ENCODE measurements at regions not wholly inside any gene's neighbourhood (a gene's known extent, or its start where the extent isn't known, plus 50 kb on each side); places are given as distances from the start of the nearest gene placed in this dataset.

DNA sequence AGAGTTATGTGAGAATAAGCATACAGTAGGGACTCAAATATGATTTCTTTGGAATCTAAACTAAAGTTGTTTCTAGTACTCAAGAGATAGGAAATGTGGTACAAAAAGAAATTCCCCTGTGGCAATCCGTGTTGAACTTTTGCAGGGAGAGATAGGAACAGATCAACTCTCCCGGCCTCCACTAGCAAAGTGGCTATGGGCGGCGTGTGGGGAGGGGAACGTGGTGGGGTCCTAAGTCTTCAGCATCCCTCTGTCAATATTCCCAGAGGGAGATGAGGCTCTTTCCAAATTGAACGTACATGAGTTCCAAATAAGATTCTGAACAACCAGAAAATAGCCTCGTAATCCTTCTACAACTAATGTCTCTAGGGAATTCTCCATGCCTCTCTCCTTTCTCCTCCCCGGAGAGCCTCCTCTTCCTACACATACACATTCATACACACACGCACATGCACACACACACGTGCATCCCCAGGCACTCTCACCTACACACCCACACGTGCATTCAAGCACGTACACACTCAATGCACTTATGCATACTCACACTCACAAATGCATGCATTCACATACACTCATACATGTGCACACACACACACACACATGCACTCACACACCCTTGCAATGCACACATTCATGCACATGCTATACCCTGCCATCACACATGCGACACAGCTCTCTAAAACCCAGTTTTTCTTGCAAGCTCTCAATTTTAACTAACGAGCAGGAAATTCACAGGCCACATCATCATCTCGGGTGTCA lies 244.8 kb downstream of the MAF start:
- Histone ChIP-seq H3K18ac (ENCODE audit: low read length) (no peak overlapping the region), H3K4ac (ENCODE audit: low read depth, low read length) (no peak overlapping the region), H2BK120ac (ENCODE audit: insufficient read depth, low read length, poor library complexity) (no peak overlapping the region), H3K27ac (ENCODE audit: low read depth, low read length) (no peak overlapping the region), H3K4me1 (ENCODE audit: control insufficient read depth in 1 of 2, insufficient read depth in 2 of 2, low read length in 2 of 2) (no peaks in the 10 kb centered on the region), H4K91ac (ENCODE audit: low read depth, low read length) (no peak overlapping the region), H3K36me3 (ENCODE audit: control insufficient read depth in 1 of 2, insufficient read depth in 2 of 2, low read length in 2 of 2) (no peaks in the 10 kb centered on the region), H3K9ac (ENCODE audit: low read length) (no peak overlapping the region), H3K9me3 (ENCODE audit: insufficient read depth, low read depth, low read length) (peaks cover 2% of the 10 kb centered on the region), H3K27me3 (ENCODE audit: insufficient read depth, low read length) (no peaks in the 10 kb centered on the region), H2BK12ac (ENCODE audit: low read length) (no peak overlapping the region), H4K8ac (ENCODE audit: low read depth, low read length) (no peak overlapping the region), H3K23ac (ENCODE audit: low read length) (no peak overlapping the region), H4K12ac (ENCODE audit: low read depth, low read length) (no peak overlapping the region), H3K4me2 (ENCODE audit: low read length) (no peak overlapping the region), H3K79me2 (ENCODE audit: control insufficient read depth, insufficient read depth, low read length, poor library complexity) (no peaks in the 10 kb centered on the region), H3K4me3 (ENCODE audit: low read depth, low read length) (no peak overlapping the region), H2AK5ac (ENCODE audit: low read length) (no peak overlapping the region), H2BK5ac (ENCODE audit: low read depth, low read length, poor library complexity) (no peak overlapping the region), H3K79me1 (ENCODE audit: low read length) (no peaks in the 10 kb centered on the region), H2AFZ (ENCODE audit: insufficient read depth, low read length, poor library complexity) (no peak overlapping the region), H3K14ac (ENCODE audit: low read length) (no peak overlapping the region)
- no CpG with 5 or more reads among the region's 15 CpGs for WGBS (ENCODE audit: extremely low coverage, insufficient coverage, insufficient read length)
- DNase-seq: no peak

DNA sequence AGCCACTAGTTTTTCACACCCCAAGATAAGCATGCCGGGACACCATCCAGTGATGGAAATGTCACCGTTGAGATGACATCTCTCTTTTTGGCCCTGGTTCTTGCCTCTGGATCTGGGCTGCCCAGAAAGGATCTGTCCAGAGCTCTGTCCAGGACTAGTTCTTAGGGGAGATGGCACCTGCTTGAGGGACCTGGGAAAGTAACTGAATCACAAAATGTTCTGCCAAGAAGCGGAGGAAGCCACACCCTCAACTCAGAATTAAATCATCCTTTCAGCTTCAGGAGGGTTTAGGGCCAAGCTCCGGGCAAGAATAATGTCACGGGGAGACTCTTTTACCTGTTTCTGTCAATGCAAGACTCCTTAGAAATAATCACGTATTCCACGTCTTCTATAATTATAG lies 248.6 kb downstream of the MAF start:
- H3K9me3 ChIP-seq (ENCODE audit: insufficient read depth, low read depth, low read length): peaks cover 2% of the 10 kb centered on the region
- no peaks in the 10 kb centered on the region for H3K79me2 ChIP-seq (ENCODE audit: control insufficient read depth, insufficient read depth, low read length, poor library complexity)
- no peak overlapping the region for H3K4ac ChIP-seq (ENCODE audit: low read depth, low read length)
- no CpG with 5 or more reads among the region's 7 CpGs for WGBS (ENCODE audit: extremely low coverage, insufficient coverage, insufficient read length)
- no peaks in the 10 kb centered on the region for H3K79me1 ChIP-seq (ENCODE audit: low read length)
- no peak overlapping the region for H2BK5ac ChIP-seq (ENCODE audit: low read depth, low read length, poor library complexity)
- no peak overlapping the region for H3K14ac ChIP-seq (ENCODE audit: low read length)
- H3K36me3 ChIP-seq (ENCODE audit: control insufficient read depth in 1 of 2, insufficient read depth in 2 of 2, low read length in 2 of 2): no peaks in the 10 kb centered on the region
- H2BK12ac ChIP-seq (ENCODE audit: low read length): no peak overlapping the region
- H2BK120ac ChIP-seq (ENCODE audit: insufficient read depth, low read length, poor library complexity): no peak overlapping the region
- DNase-seq: no peak
- no peak overlapping the region for H3K18ac ChIP-seq (ENCODE audit: low read length)
- H3K4me3 ChIP-seq (ENCODE audit: low read depth, low read length): no peak overlapping the region
- no peak overlapping the region for H4K8ac ChIP-seq (ENCODE audit: low read depth, low read length)
- no peak overlapping the region for H3K4me2 ChIP-seq (ENCODE audit: low read length)
- H4K91ac ChIP-seq (ENCODE audit: low read depth, low read length): no peak overlapping the region
- no peaks in the 10 kb centered on the region for H3K4me1 ChIP-seq (ENCODE audit: control insufficient read depth in 1 of 2, insufficient read depth in 2 of 2, low read length in 2 of 2)
- no peak overlapping the region for H3K9ac ChIP-seq (ENCODE audit: low read length)
- no peak overlapping the region for H4K12ac ChIP-seq (ENCODE audit: low read depth, low read length)
- no peak overlapping the region for H2AK5ac ChIP-seq (ENCODE audit: low read length)
- H3K27ac ChIP-seq (ENCODE audit: low read depth, low read length): no peak overlapping the region
- H2AFZ ChIP-seq (ENCODE audit: insufficient read depth, low read length, poor library complexity): no peak overlapping the region
- H3K27me3 ChIP-seq (ENCODE audit: insufficient read depth, low read length): no peaks in the 10 kb centered on the region
- H3K23ac ChIP-seq (ENCODE audit: low read length): no peak overlapping the region

DNA sequence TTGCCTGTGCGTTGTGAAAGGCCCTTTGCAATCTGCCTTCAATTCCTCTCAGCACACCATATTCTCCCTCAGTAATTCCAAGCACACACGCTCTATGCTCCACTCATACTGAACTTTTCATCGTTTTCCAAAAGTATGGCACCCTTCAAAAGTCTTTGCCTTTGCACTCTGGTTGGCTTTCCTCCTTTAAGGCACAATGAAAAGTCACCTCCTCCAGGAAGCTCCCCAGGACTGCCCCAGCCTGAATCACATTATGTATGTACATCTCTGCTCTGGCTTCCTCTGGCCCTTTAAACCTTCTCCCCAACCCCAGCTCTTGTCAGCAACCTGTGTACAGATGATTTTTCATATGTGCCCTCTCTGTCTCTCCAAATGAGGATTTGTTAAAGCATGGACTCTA lies 250.7 kb downstream of the MAF start:
- H3K18ac ChIP-seq (ENCODE audit: low read length): no peak overlapping the region
- no peaks in the 10 kb centered on the region for H3K79me1 ChIP-seq (ENCODE audit: low read length)
- H4K91ac ChIP-seq (ENCODE audit: low read depth, low read length): no peak overlapping the region
- no peak overlapping the region for H3K4me2 ChIP-seq (ENCODE audit: low read length)
- no peak overlapping the region for H3K14ac ChIP-seq (ENCODE audit: low read length)
- no peaks in the 10 kb centered on the region for H3K9me3 ChIP-seq (ENCODE audit: insufficient read depth, low read depth, low read length)
- no peaks in the 10 kb centered on the region for H3K79me2 ChIP-seq (ENCODE audit: control insufficient read depth, insufficient read depth, low read length, poor library complexity)
- no peaks in the 10 kb centered on the region for H3K36me3 ChIP-seq (ENCODE audit: control insufficient read depth in 1 of 2, insufficient read depth in 2 of 2, low read length in 2 of 2)
- DNase-seq: no peak
- no peak overlapping the region for H3K27ac ChIP-seq (ENCODE audit: low read depth, low read length)
- H2AFZ ChIP-seq (ENCODE audit: insufficient read depth, low read length, poor library complexity): no peak overlapping the region
- H2BK12ac ChIP-seq (ENCODE audit: low read length): no peak overlapping the region
- H2AK5ac ChIP-seq (ENCODE audit: low read length): no peak overlapping the region
- no peak overlapping the region for H3K9ac ChIP-seq (ENCODE audit: low read length)
- no peak overlapping the region for H3K4ac ChIP-seq (ENCODE audit: low read depth, low read length)
- no peak overlapping the region for H3K4me3 ChIP-seq (ENCODE audit: low read depth, low read length)
- no peak overlapping the region for H4K8ac ChIP-seq (ENCODE audit: low read depth, low read length)
- no peak overlapping the region for H2BK5ac ChIP-seq (ENCODE audit: low read depth, low read length, poor library complexity)
- no CpG with 5 or more reads among the region's 3 CpGs for WGBS (ENCODE audit: extremely low coverage, insufficient coverage, insufficient read length)
- no peaks in the 10 kb centered on the region for H3K27me3 ChIP-seq (ENCODE audit: insufficient read depth, low read length)
- no peaks in the 10 kb centered on the region for H3K4me1 ChIP-seq (ENCODE audit: control insufficient read depth in 1 of 2, insufficient read depth in 2 of 2, low read length in 2 of 2)
- no peak overlapping the region for H4K12ac ChIP-seq (ENCODE audit: low read depth, low read length)
- no peak overlapping the region for H2BK120ac ChIP-seq (ENCODE audit: insufficient read depth, low read length, poor library complexity)
- no peak overlapping the region for H3K23ac ChIP-seq (ENCODE audit: low read length)

DNA sequence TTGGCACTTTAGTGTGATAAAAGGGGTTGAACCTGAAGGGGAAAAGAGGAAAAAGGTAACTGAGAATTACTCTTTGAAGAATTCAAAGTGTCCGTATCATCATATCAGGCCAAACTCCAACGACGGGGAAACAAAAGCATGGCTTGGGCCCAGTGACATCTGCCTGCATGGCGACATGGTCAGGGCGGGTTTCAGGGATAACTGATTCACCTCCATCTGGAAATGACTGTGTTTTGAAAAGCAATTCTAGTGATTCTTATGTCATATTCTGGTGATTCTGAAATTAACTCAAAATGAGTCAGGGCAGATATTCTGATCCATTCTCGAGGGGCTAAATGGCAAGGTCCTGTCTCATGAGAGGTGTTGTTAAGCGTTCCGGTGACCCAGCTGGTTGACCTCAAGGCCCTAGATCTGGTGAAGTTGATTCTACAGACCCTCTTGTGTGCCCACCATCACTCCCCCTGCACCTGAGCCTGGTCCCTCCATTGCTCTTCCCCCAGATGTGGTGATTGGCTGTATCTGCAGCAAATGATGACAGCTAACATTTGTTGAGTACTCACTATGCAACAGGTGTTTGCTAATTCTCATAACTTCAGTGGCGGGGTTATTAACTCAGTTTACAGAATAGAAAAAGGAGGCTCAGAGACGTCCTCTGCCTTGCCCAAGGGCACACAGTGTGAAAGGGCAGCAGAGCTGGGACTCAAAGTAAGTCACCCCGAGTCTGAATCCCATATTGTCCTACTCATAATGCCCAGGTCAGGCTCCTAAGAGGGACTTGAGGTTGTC lies 251.8 kb downstream of the MAF start:
- Histone ChIP-seq H2AK5ac (ENCODE audit: low read length) (no peak overlapping the region), H3K18ac (ENCODE audit: low read length) (no peak overlapping the region)

More for the DNA sequence above, 251.8 kb downstream of the MAF start:
- no peaks in the 10 kb centered on the region for H3K79me2 ChIP-seq (ENCODE audit: control insufficient read depth, insufficient read depth, low read length, poor library complexity)
- H3K9ac ChIP-seq (ENCODE audit: low read length): no peak overlapping the region
- H4K12ac ChIP-seq (ENCODE audit: low read depth, low read length): no peak overlapping the region
- no peak overlapping the region for H3K14ac ChIP-seq (ENCODE audit: low read length)
- no peak overlapping the region for H2BK120ac ChIP-seq (ENCODE audit: insufficient read depth, low read length, poor library complexity)
- H4K91ac ChIP-seq (ENCODE audit: low read depth, low read length): no peak overlapping the region
- H2AFZ ChIP-seq (ENCODE audit: insufficient read depth, low read length, poor library complexity): no peak overlapping the region
- H4K8ac ChIP-seq (ENCODE audit: low read depth, low read length): no peak overlapping the region
- H3K79me1 ChIP-seq (ENCODE audit: low read length): no peaks in the 10 kb centered on the region
- WGBS (ENCODE audit: extremely low coverage, insufficient coverage, insufficient read length): no CpG with 5 or more reads among the region's 11 CpGs
- H3K4me3 ChIP-seq (ENCODE audit: low read depth, low read length): no peak overlapping the region
- no peak overlapping the region for H3K23ac ChIP-seq (ENCODE audit: low read length)
- no peaks in the 10 kb centered on the region for H3K4me1 ChIP-seq (ENCODE audit: control insufficient read depth in 1 of 2, insufficient read depth in 2 of 2, low read length in 2 of 2)
- H3K9me3 ChIP-seq (ENCODE audit: insufficient read depth, low read depth, low read length): no peaks in the 10 kb centered on the region
- no peak overlapping the region for H3K27ac ChIP-seq (ENCODE audit: low read depth, low read length)
- no peaks in the 10 kb centered on the region for H3K27me3 ChIP-seq (ENCODE audit: insufficient read depth, low read length)
- no peak overlapping the region for H2BK12ac ChIP-seq (ENCODE audit: low read length)
- H2BK5ac ChIP-seq (ENCODE audit: low read depth, low read length, poor library complexity): no peak overlapping the region
- no peak overlapping the region for H3K4ac ChIP-seq (ENCODE audit: low read depth, low read length)
- no peaks in the 10 kb centered on the region for H3K36me3 ChIP-seq (ENCODE audit: control insufficient read depth in 1 of 2, insufficient read depth in 2 of 2, low read length in 2 of 2)
- DNase-seq: no peak
- H3K4me2 ChIP-seq (ENCODE audit: low read length): no peak overlapping the region

All from trophoblast cell (in vitro differentiated cells and primary cell).